Hepatocyte (in vitro differentiated cells): ENCODE measurements at regions not wholly inside any gene's neighbourhood (a gene's known extent, or its start where the extent isn't known, plus 50 kb on each side); places are given as distances from the start of the nearest gene placed in this dataset.

ENCODE experiments used
- CTCF ChIP-seq: fragments of 200-600 bp; sonication (generic); IDR thresholded peaks from 2 replicates; pipeline ENCODE4 v1.5.1; 2016; ENCODE audit warnings: antibody characterized with exemption, mild to moderate bottlenecking; ENCODE audit not compliant: poor library complexity
- EZH2 ChIP-seq: fragments of 200-600 bp; sonication (generic); IDR thresholded peaks from 2 replicates; pipeline ENCODE4 v1.6.1; 2016; ENCODE audit warnings: antibody characterized with exemption, mild to moderate bottlenecking, borderline replicate concordance

DNA sequence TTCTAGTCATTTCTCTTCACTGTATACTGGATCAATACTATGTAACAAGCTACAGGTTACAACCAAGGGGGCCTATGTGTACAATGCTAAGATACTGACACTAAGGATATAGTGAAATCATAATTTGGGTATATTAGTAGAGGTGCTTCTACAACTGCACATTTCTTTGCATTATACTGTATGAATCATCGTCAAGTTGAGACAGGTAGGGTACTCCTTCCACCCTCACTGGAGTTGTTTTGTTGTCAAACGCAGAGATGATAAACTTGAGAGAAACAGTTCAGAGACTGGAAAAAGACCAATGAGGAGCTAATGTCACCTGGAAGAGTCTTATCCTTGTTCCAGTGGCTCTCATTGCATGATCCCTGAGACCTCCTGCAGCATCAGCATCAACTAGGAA is 208.2 kb upstream of the PRPS1L1 start:
- TF ChIP-seq CTCF (no peak), EZH2 (no peak)
